DOHH2 (cell line): ENCODE measurements at regions not wholly inside any gene's neighbourhood (a gene's known extent, or its start where the extent isn't known, plus 50 kb on each side); places are given as distances from the start of the nearest gene placed in this dataset.

Experiments
- H3F3A ChIP-seq: fragments of 200-600 bp; sonication (generic), shearing (Covaris generic); 2 replicates; pipeline ENCODE4 v1.6.0; 2016; ENCODE audit warnings: antibody characterized with exemption, mild to moderate bottlenecking; ENCODE audit not compliant: control insufficient read depth, insufficient read depth
- H3K27ac ChIP-seq: fragments of 200-600 bp; sonication (generic); 2 replicates; pipeline ENCODE4 v1.5.1; 2014; ENCODE audit warnings: low read depth, mild to moderate bottlenecking, low read length, moderate library complexity
- H3K27me3 ChIP-seq: fragments of 200-600 bp; sonication (generic); 2 replicates; pipeline ENCODE4 v1.6.1; 2014; ENCODE audit warnings: mild to moderate bottlenecking, low read length, mixed read lengths; ENCODE audit not compliant: control insufficient read depth
- H3K36me3 ChIP-seq: fragments of 200-600 bp; sonication (generic); 2 replicates; pipeline ENCODE4 v1.6.1; 2014; ENCODE audit warnings: mild to moderate bottlenecking, low read length, moderate library complexity, mixed read lengths; ENCODE audit not compliant: control insufficient read depth
- H3K4me1 ChIP-seq: fragments of 200-600 bp; sonication (generic); 2 replicates; pipeline ENCODE4 v1.6.1; 2014; ENCODE audit warnings: mild to moderate bottlenecking, low read length, mixed read lengths; ENCODE audit not compliant: control insufficient read depth
- H3K4me2 ChIP-seq: fragments of 200-600 bp; sonication (generic); 2 replicates; pipeline ENCODE4 v1.6.0; 2014; ENCODE audit warnings: mild to moderate bottlenecking, low read length, moderate library complexity
- H3K4me3 ChIP-seq: fragments of 200-600 bp; sonication (generic); 2 replicates; pipeline ENCODE4 v1.5.1; 2014; ENCODE audit warnings: mild to moderate bottlenecking, low read length, mixed read lengths
- H3K79me2 ChIP-seq: fragments of 200-600 bp; sonication (generic); 2 replicates; pipeline ENCODE4 v1.6.1; 2014; ENCODE audit warnings: mild to moderate bottlenecking, low read length, mixed read lengths; ENCODE audit not compliant: control insufficient read depth
- H3K9me2 ChIP-seq: fragments of 200-600 bp; sonication (generic); replicated peaks from 2 replicates; pipeline ENCODE4 v1.6.1; 2014; ENCODE audit warnings: mild to moderate bottlenecking, low read length, mixed read lengths; ENCODE audit not compliant: control insufficient read depth
- H3K9me3 ChIP-seq: fragments of 200-600 bp; sonication (generic); 2 replicates; pipeline ENCODE4 v1.6.1; 2014; ENCODE audit warnings: antibody characterized with exemption, low read length, mixed read lengths; ENCODE audit not compliant: control insufficient read depth, insufficient read depth
- H4K20me1 ChIP-seq: fragments of 200-600 bp; sonication (generic); 2 replicates; pipeline ENCODE4 v1.6.0; 2014; ENCODE audit warnings: low read depth, mild to moderate bottlenecking, antibody characterized with exemption, low read length, moderate library complexity; ENCODE audit not compliant: control insufficient read depth, insufficient read depth
- CTCF ChIP-seq: fragments of 200-600 bp; sonication (generic); IDR thresholded peaks from one replicate; pipeline ENCODE4 v1.5.1; 2014; ENCODE audit warnings: antibody characterized with exemption, mild to moderate bottlenecking, low read depth, low read length; ENCODE audit not compliant: poor library complexity, severe bottlenecking
- EZH2phosphoT487 ChIP-seq: fragments of 200-600 bp; sonication (generic); IDR thresholded peaks from 2 replicates; pipeline ENCODE4 v1.6.1; 2017; ENCODE audit warnings: borderline replicate concordance, mild to moderate bottlenecking, antibody characterized with exemption, low read length, moderate library complexity, mixed read lengths

GRCh38 chr5:105816961-105817360 lies 1853.8 kb downstream of the EFNA5 start:
- no peaks in the 10 kb centered on the region for H3K36me3 ChIP-seq
- H3K79me2 ChIP-seq, result no peaks in the 10 kb centered on the region
- H3K4me3 ChIP-seq, result no peak overlapping the region
- TF ChIP-seq EZH2phosphoT487 (no peak), CTCF (no peak)
- no peaks in the 10 kb centered on the region for H4K20me1 ChIP-seq
- no peak overlapping the region for H3K4me2 ChIP-seq
- no peaks in the 10 kb centered on the region for H3K9me3 ChIP-seq
- H3K9me2 ChIP-seq, result no peaks in the 10 kb centered on the region
- no peaks in the 10 kb centered on the region for H3K27me3 ChIP-seq
- H3K27ac ChIP-seq, result no peak overlapping the region
- H3K4me1 ChIP-seq, result no peaks in the 10 kb centered on the region
- H3F3A ChIP-seq, result no peaks in the 10 kb centered on the region

GRCh38 chr5:105812304-105812703 lies 1858.4 kb downstream of the EFNA5 start:
- H4K20me1 ChIP-seq, result no peaks in the 10 kb centered on the region
- H3K9me3 ChIP-seq, result no peaks in the 10 kb centered on the region
- no peaks in the 10 kb centered on the region for H3K36me3 ChIP-seq
- H3K27me3 ChIP-seq, result no peaks in the 10 kb centered on the region
- H3K4me3 ChIP-seq, result no peak overlapping the region
- no peak for TF ChIP-seq EZH2phosphoT487
- TF ChIP-seq CTCF, result no peak
- H3F3A ChIP-seq, result no peaks in the 10 kb centered on the region
- H3K4me2 ChIP-seq, result no peak overlapping the region
- H3K79me2 ChIP-seq, result no peaks in the 10 kb centered on the region
- H3K27ac ChIP-seq, result no peak overlapping the region
- H3K9me2 ChIP-seq, result no peaks in the 10 kb centered on the region
- no peaks in the 10 kb centered on the region for H3K4me1 ChIP-seq

GRCh38 chr5:105807951-105808350 lies 1862.8 kb downstream of the EFNA5 start:
- no peaks in the 10 kb centered on the region for H3K27me3 ChIP-seq
- no peaks in the 10 kb centered on the region for H3K4me1 ChIP-seq
- H3K4me2 ChIP-seq, result no peak overlapping the region
- H3K27ac ChIP-seq, result no peak overlapping the region
- no peaks in the 10 kb centered on the region for H4K20me1 ChIP-seq
- H3K9me2 ChIP-seq, result no peaks in the 10 kb centered on the region
- no peak overlapping the region for H3K4me3 ChIP-seq
- no peaks in the 10 kb centered on the region for H3K9me3 ChIP-seq
- no peaks in the 10 kb centered on the region for H3K79me2 ChIP-seq
- no peak for TF ChIP-seq EZH2phosphoT487
- no peak for TF ChIP-seq CTCF
- H3K36me3 ChIP-seq, result no peaks in the 10 kb centered on the region
- H3F3A ChIP-seq, result no peaks in the 10 kb centered on the region

- Histone ChIP-seq H3K4me2 (no peak overlapping the region), H3K79me2 (no peaks in the 10 kb centered on the region), H3F3A (no peaks in the 10 kb centered on the region), H3K9me3 (no peaks in the 10 kb centered on the region), H3K4me3 (no peak overlapping the region), H3K9me2 (no peaks in the 10 kb centered on the region), H4K20me1 (no peaks in the 10 kb centered on the region), H3K36me3 (no peaks in the 10 kb centered on the region), H3K4me1 (no peaks in the 10 kb centered on the region), H3K27ac (no peak overlapping the region), H3K27me3 (no peaks in the 10 kb centered on the region)
- TF ChIP-seq CTCF (no peak), EZH2phosphoT487 (no peak)
These were observed 1863.4 kb downstream of the EFNA5 start for GRCh38 chr5:105807290-105807689.
